ENCODE measurements at regions not wholly inside any gene's neighbourhood (a gene's known extent, or its start where the extent isn't known, plus 50 kb on each side); places are given as distances from the start of the nearest gene placed in this dataset.

DNA sequence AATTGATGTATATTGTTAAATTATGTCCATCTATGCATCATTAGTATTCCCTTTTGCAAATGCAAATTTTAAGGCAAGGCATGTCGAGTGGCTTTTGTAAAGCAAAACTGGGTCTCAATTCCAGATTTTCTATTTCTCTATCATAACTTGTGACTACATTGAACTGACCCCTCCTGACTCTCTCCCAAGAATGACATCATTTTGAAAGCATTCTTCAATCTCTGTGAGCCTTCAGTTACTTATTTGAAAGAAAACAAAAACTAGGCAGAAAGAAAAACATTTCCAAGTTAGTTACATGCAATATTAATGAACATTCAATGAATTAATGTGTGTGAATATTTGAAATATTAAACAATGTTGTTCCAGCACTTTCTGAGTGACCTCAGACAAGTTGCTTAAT, 314.3 kb upstream of the CLNK start:
- TF ChIP-seq POLR2A (IDR thresholded peaks at IDR 0.05) = no peak
- TF ChIP-seq, protein P1, sequence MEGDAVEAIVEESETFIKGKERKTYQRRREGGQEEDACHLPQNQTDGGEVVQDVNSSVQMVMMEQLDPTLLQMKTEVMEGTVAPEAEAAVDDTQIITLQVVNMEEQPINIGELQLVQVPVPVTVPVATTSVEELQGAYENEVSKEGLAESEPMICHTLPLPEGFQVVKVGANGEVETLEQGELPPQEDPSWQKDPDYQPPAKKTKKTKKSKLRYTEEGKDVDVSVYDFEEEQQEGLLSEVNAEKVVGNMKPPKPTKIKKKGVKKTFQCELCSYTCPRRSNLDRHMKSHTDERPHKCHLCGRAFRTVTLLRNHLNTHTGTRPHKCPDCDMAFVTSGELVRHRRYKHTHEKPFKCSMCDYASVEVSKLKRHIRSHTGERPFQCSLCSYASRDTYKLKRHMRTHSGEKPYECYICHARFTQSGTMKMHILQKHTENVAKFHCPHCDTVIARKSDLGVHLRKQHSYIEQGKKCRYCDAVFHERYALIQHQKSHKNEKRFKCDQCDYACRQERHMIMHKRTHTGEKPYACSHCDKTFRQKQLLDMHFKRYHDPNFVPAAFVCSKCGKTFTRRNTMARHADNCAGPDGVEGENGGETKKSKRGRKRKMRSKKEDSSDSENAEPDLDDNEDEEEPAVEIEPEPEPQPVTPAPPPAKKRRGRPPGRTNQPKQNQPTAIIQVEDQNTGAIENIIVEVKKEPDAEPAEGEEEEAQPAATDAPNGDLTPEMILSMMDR (IDR thresholded peaks at IDR 0.05) = no peak
